Stomach (tissue), 8 donors: ENCODE measurements at regions not wholly inside any gene's neighbourhood (a gene's known extent, or its start where the extent isn't known, plus 50 kb on each side); places are given as distances from the start of the nearest gene placed in this dataset.
A peak's percentile ranks its signal among the peaks of the same experiment; 100 is the strongest.

Experiments
- DNase-seq, 2 donors: peaks; one replicate each; pipeline versions ENCODE4 v3.0.0 to v3.0.0-alpha.2; 2013 to 2019
- H3K27ac ChIP-seq, 5 donors: fragments of 200-600 bp in 4 of 5; sonication (generic) in 4 of 5; one replicate each; pipeline ENCODE4 v1.5.1; 2013 to 2019; ENCODE audit warnings: mild to moderate bottlenecking in 1 of 5, moderate library complexity in 1 of 5
- H3K27me3 ChIP-seq, 3 donors: fragments of 200-600 bp; sonication (generic); one replicate each; pipeline ENCODE4 v1.5.1; 2017 to 2019; ENCODE audit warnings: mixed run types in 1 of 3
- H3K36me3 ChIP-seq, 4 donors: fragments of 200-600 bp; sonication (generic); 1 replicate in 3 of 4; 2 replicates in 1 of 4; pipeline ENCODE4 v1.5.1; 2016 to 2019
- H3K4me1 ChIP-seq, 4 donors: fragments of 200-600 bp; sonication (generic); one replicate each; pipeline ENCODE4 v1.5.1; 2016 to 2019
- H3K4me3 ChIP-seq, 4 donors: fragments of 200-600 bp; sonication (generic) in 3 of 4; one replicate each; pipeline ENCODE4 v1.5.1; 2016 to 2019; ENCODE audit warnings: mild to moderate bottlenecking in 1 of 4
- H3K9me3 ChIP-seq, 4 donors: fragments of 200-600 bp; sonication (generic); one replicate each; pipeline ENCODE4 v1.5.1; 2016 to 2019
- EP300 ChIP-seq: sonication (generic); formaldehyde crosslinking; IDR thresholded peaks from one replicate; pipeline ENCODE4 v1.6.1; 2017; ENCODE audit warnings: antibody characterized with exemption
- POLR2A ChIP-seq, 4 donors: fragments of 450-650 bp; IDR thresholded peaks; one replicate each; pipeline ENCODE4 v1.6.1; 2016; ENCODE audit warnings: antibody characterized with exemption in 4 of 4, control low read depth in 2 of 4, mild to moderate bottlenecking in 1 of 4, moderate library complexity in 1 of 4
- POLR2AphosphoS5 ChIP-seq, 3 donors: sonication (generic); formaldehyde crosslinking; IDR thresholded peaks; one replicate each; pipeline ENCODE4 v1.6.1; 2016; ENCODE audit warnings: antibody characterized with exemption in 3 of 3
- WGBS, 5 donors: extraction: QIAGEN DNeasy Blood & Tissue Kit in 3 of 5; methylation state at CpG; one replicate each; pipeline versions ENCODE4 v1.1.5 to v1.1.7; 2013 to 2018; 5-methylcytosine and 5-hydroxymethylcytosine counted together
- intact Hi-C: fragments of 100-400 bp; cut with DNase I; formaldehyde crosslinking; loops from one replicate; pipeline ENCODE4 v1.15.1; 2023; ENCODE audit warnings: low total_unique reads
- TF ChIP-seq, protein P1 (sequence below), 7 experiments: fragments of 450-650 bp in 4 of 7; fragments of 200-600 bp in 3 of 7; sonication (generic) in 3 of 7; IDR thresholded peaks; one replicate each; pipeline ENCODE4 v1.5.1; 2016 to 2019; ENCODE audit warnings: antibody characterized with exemption in 7 of 7, control low read depth in 2 of 7, mild to moderate bottlenecking in 1 of 7
- donor health status: healthy with polysubstance abuse.
- donor health status: Bipolar disorder and iron deficiency.
- donor health status: healthy.

- Histone ChIP-seq H3K9me3 (no peaks in the 10 kb centered on the region), H3K4me3 (no peak overlapping the region), H3K4me1 (peaks cover 0 to 2% (median 0%) of the 10 kb centered on the region in 4 donors), H3K36me3 (no peaks in the 10 kb centered on the region), H3K27me3 (no peaks in the 10 kb centered on the region), H3K27ac (no peak overlapping the region)
- DNase-seq, result peak in 1 of 2 donors; percentile 47
- WGBS, 5 donors, result 63 to 75% (median 71%) methylated on average over 9 of the region's 9 CpGs
- intact Hi-C loops, result no loop called here
- TF ChIP-seq POLR2AphosphoS5 (IDR thresholded peaks at IDR 0.05) (no peak), POLR2A (IDR thresholded peaks at IDR 0.05) (no peak), EP300 (no peak)
- TF ChIP-seq, protein P1, sequence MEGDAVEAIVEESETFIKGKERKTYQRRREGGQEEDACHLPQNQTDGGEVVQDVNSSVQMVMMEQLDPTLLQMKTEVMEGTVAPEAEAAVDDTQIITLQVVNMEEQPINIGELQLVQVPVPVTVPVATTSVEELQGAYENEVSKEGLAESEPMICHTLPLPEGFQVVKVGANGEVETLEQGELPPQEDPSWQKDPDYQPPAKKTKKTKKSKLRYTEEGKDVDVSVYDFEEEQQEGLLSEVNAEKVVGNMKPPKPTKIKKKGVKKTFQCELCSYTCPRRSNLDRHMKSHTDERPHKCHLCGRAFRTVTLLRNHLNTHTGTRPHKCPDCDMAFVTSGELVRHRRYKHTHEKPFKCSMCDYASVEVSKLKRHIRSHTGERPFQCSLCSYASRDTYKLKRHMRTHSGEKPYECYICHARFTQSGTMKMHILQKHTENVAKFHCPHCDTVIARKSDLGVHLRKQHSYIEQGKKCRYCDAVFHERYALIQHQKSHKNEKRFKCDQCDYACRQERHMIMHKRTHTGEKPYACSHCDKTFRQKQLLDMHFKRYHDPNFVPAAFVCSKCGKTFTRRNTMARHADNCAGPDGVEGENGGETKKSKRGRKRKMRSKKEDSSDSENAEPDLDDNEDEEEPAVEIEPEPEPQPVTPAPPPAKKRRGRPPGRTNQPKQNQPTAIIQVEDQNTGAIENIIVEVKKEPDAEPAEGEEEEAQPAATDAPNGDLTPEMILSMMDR (IDR thresholded peaks at IDR 0.05), result no peak
These were observed 219.4 kb upstream of the SSTR4 start for GRCh38 chr20:22815603-22816315.

GRCh38 chr20:22818636-22819035, 216.5 kb upstream of the SSTR4 start:
- no peaks in the 10 kb centered on the region for H3K9me3 ChIP-seq
- 66 to 87% (median 80%) methylated on average over 4 of the region's 4 CpGs for WGBS, 5 donors
- no peaks in the 10 kb centered on the region for H3K27me3 ChIP-seq
- H3K4me1 ChIP-seq, result peaks cover 0 to 13% (median 0%) of the 10 kb centered on the region in 4 donors
- no peaks in the 10 kb centered on the region for H3K36me3 ChIP-seq
- H3K27ac ChIP-seq, result no peak overlapping the region
- no peak for DNase-seq
- intact Hi-C loops, result no loop called here
- H3K4me3 ChIP-seq, result no peak overlapping the region
- TF ChIP-seq EP300 (no peak), POLR2A (IDR thresholded peaks at IDR 0.05) (no peak), POLR2AphosphoS5 (IDR thresholded peaks at IDR 0.05) (no peak)
- TF ChIP-seq, protein P1 (IDR thresholded peaks at IDR 0.05), result no peak

GRCh38 chr20:22819112-22819511, 216.0 kb upstream of the SSTR4 start:
- no peak for DNase-seq
- H3K36me3 ChIP-seq, result no peaks in the 10 kb centered on the region
- no peaks in the 10 kb centered on the region for H3K9me3 ChIP-seq
- no peaks in the 10 kb centered on the region for H3K27me3 ChIP-seq
- intact Hi-C loops, result no loop called here
- TF ChIP-seq POLR2AphosphoS5 (IDR thresholded peaks at IDR 0.05), result no peak
- no peak for TF ChIP-seq EP300
- TF ChIP-seq, protein P1 (IDR thresholded peaks at IDR 0.05), result no peak
- no peak for TF ChIP-seq POLR2A (IDR thresholded peaks at IDR 0.05)
- H3K4me1 ChIP-seq, result peaks cover 0 to 13% (median 0%) of the 10 kb centered on the region in 4 donors
- 76 to 87% (median 84%) methylated on average over 4 of the region's 4 CpGs for WGBS, 5 donors
- no peak overlapping the region for H3K27ac ChIP-seq
- no peak overlapping the region for H3K4me3 ChIP-seq

DNA sequence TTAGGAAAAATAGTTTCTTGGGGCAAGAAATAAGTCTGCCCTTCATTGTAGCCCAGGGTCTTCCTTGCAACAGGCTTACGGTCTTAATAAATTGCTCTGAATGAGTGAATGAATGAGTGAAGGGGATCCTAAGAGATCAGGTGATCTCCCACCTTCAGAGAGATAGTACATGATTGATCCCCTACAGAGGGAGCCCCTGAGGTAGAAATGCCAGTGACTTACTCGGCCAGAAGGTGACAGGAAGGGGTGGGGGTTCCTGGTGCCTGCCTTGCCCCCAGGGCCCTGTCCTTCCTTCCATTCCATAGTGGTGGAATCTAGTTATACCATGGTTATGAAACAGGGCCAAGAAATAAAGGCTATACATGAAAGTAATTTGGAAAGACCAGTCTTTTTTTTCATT, 215.3 kb upstream of the SSTR4 start:
- H3K27ac ChIP-seq, result no peak overlapping the region
- no peak overlapping the region for H3K4me3 ChIP-seq
- no peak for DNase-seq
- no peaks in the 10 kb centered on the region for H3K9me3 ChIP-seq
- TF ChIP-seq POLR2A (IDR thresholded peaks at IDR 0.05), result no peak
- no peak for TF ChIP-seq EP300
- TF ChIP-seq, protein P1 (IDR thresholded peaks at IDR 0.05), result no peak
- no peak for TF ChIP-seq POLR2AphosphoS5 (IDR thresholded peaks at IDR 0.05)
- 67 to 85% (median 76%) methylated on average over 2 of the region's 2 CpGs for WGBS, 5 donors
- H3K27me3 ChIP-seq, result no peaks in the 10 kb centered on the region
- H3K4me1 ChIP-seq, result peaks cover 0 to 13% (median 0%) of the 10 kb centered on the region in 4 donors
- H3K36me3 ChIP-seq, result no peaks in the 10 kb centered on the region
- intact Hi-C loops, result loop anchor here (10.0 kb wide), 1 partner anchor 55 kb away; no protein-coding TSS in a partner anchor
